ENCODE measurements at regions not wholly inside any gene's neighbourhood (a gene's known extent, or its start where the extent isn't known, plus 50 kb on each side); places are given as distances from the start of the nearest gene placed in this dataset.

- TF ChIP-seq TEAD4 (IDR thresholded peaks at IDR 0.05) (peak; percentile 34; the same call in 1 of the 2 replicates), FOXM1 (IDR thresholded peaks at IDR 0.05; ENCODE audit: borderline replicate concordance, low read depth) (no peak), TAF1 (IDR thresholded peaks at IDR 0.05; ENCODE audit: low read depth) (no peak)
Observed at GRCh38 chr12:28023156-28023887, 50.8 kb upstream of the PTHLH start.

- TF ChIP-seq REST (IDR thresholded peaks at IDR 0.05; ENCODE audit: low read depth) (no peak), TCF12 (IDR thresholded peaks at IDR 0.05; ENCODE audit: low read depth) (no peak), USF1 (IDR thresholded peaks at IDR 0.05) (no peak), RAD21 (IDR thresholded peaks at IDR 0.05; ENCODE audit: low read depth) (no peak)
Observed at GRCh38 chr12:28024231-28024995, 51.9 kb upstream of the PTHLH start.

- TF ChIP-seq FOXM1 (IDR thresholded peaks at IDR 0.05; ENCODE audit: borderline replicate concordance, low read depth) = no peak
- TF ChIP-seq TCF12 (IDR thresholded peaks at IDR 0.05; ENCODE audit: low read depth) = no peak
- TF ChIP-seq YY1 (IDR thresholded peaks at IDR 0.05; ENCODE audit: low read depth) = no peak
- no peak for TF ChIP-seq MAX (IDR thresholded peaks at IDR 0.05)
- no peak for TF ChIP-seq CREB1 (IDR thresholded peaks at IDR 0.05; ENCODE audit: low read depth)
- no peak for TF ChIP-seq TEAD4 (IDR thresholded peaks at IDR 0.05)
- no peak for TF ChIP-seq NFIC (IDR thresholded peaks at IDR 0.05)
- TF ChIP-seq USF1 (IDR thresholded peaks at IDR 0.05) = no peak
- TF ChIP-seq REST (IDR thresholded peaks at IDR 0.05; ENCODE audit: low read depth) = no peak; the same call in 1 of the 2 replicates
- no peak for TF ChIP-seq RAD21 (IDR thresholded peaks at IDR 0.05; ENCODE audit: low read depth)
- TF ChIP-seq ZBTB7A (IDR thresholded peaks at IDR 0.05; ENCODE audit: low read depth) = no peak
- no peak for TF ChIP-seq CEBPB (IDR thresholded peaks at IDR 0.05)
- no peak for TF ChIP-seq TAF1 (IDR thresholded peaks at IDR 0.05; ENCODE audit: low read depth)
- TF ChIP-seq EGR1 (IDR thresholded peaks at IDR 0.05) = no peak
Observed at GRCh38 chr12:28025821-28026505, 53.4 kb upstream of the PTHLH start.

GRCh38 chr12:28026701-28027100 lies 54.2 kb upstream of the PTHLH start:
- TF ChIP-seq CEBPB (IDR thresholded peaks at IDR 0.05) (no peak), TEAD4 (IDR thresholded peaks at IDR 0.05) (no peak), TAF1 (IDR thresholded peaks at IDR 0.05; ENCODE audit: low read depth) (no peak), EGR1 (IDR thresholded peaks at IDR 0.05) (no peak), YY1 (IDR thresholded peaks at IDR 0.05; ENCODE audit: low read depth) (no peak), REST (IDR thresholded peaks at IDR 0.05; ENCODE audit: low read depth) (no peak), MAX (IDR thresholded peaks at IDR 0.05) (no peak), RAD21 (IDR thresholded peaks at IDR 0.05; ENCODE audit: low read depth) (no peak), EP300 (IDR thresholded peaks at IDR 0.05; ENCODE audit: borderline replicate concordance) (no peak)

Measured in Ishikawa (cell line).